ENCODE measurements at regions not wholly inside any gene's neighbourhood (a gene's known extent, or its start where the extent isn't known, plus 50 kb on each side); places are given as distances from the start of the nearest gene placed in this dataset.
A peak's percentile ranks its signal among the peaks of the same experiment; 100 is the strongest.

DNA sequence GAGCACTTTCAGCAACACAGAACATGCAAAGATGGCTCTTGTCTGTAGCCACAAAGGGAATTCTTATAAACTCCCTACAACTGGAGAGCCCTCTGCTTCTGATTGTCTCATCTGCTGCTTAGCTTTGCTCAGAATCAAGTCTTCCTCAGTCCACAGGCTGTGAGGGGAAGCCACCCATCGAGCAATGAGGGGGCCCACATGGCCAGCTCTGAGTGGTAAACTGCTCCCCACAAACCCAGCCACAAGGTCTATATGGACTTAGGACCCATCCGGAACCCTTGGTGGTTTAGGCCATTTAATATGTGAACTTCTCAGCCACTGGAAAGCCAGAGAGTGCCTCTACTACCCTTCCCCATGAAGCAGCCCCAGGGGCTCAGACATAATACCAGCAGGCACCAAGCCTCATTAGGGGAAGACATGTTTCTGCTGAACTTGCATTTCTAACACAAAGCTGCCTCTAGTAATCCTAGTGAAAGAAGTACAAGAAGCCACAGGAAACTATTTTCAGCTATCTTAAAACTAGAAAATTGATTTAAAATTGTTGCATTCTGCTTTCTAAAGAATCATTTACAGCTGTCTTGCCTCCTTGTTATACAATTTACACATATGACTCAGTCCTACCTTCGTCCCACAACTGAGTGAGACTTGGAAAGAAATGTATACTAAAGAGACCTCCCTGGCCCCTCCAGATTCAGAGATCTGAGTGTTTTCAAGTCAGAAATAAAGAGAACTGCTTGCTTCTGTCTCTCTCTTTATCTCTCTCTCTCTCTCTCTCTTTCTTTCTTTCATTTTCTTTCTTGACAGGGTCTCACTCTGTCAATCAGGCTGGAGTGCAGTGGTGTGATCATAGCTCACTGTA, 90.2 kb downstream of the ESM1 start:
- H3K9ac ChIP-seq (ENCODE audit: control insufficient read depth, extremely low read depth, insufficient read depth, low read length) = no peak overlapping the region
- TF ChIP-seq EZH2 (IDR thresholded peaks at IDR 0.05; ENCODE audit: low read length) = no peak
- TF ChIP-seq, protein P1, sequence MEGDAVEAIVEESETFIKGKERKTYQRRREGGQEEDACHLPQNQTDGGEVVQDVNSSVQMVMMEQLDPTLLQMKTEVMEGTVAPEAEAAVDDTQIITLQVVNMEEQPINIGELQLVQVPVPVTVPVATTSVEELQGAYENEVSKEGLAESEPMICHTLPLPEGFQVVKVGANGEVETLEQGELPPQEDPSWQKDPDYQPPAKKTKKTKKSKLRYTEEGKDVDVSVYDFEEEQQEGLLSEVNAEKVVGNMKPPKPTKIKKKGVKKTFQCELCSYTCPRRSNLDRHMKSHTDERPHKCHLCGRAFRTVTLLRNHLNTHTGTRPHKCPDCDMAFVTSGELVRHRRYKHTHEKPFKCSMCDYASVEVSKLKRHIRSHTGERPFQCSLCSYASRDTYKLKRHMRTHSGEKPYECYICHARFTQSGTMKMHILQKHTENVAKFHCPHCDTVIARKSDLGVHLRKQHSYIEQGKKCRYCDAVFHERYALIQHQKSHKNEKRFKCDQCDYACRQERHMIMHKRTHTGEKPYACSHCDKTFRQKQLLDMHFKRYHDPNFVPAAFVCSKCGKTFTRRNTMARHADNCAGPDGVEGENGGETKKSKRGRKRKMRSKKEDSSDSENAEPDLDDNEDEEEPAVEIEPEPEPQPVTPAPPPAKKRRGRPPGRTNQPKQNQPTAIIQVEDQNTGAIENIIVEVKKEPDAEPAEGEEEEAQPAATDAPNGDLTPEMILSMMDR (optimal IDR thresholded peaks at IDR 0.05 in 1 of 3, IDR thresholded peaks at IDR 0.05 in 1 of 3, conservative IDR thresholded peaks at IDR 0.05 in 1 of 3; ENCODE audit: extremely low read depth in 1 of 3, insufficient read depth in 2 of 3, low read length in 3 of 3) = no peak
- no peak overlapping the region for H2AFZ ChIP-seq (ENCODE audit: control insufficient read depth, low read length)
- H3K27me3 ChIP-seq (ENCODE audit: control insufficient read depth, extremely low read depth, insufficient read depth, low read length) = peaks cover 10% of the 10 kb centered on the region
- H3K9me1 ChIP-seq (ENCODE audit: control insufficient read depth, extremely low read depth, insufficient read depth, low read length) = no peaks in the 10 kb centered on the region
- peaks cover 2% of the 10 kb centered on the region for H3K4me1 ChIP-seq (ENCODE audit: control insufficient read depth, extremely low read depth, insufficient read depth, low read length)
- H3K27ac ChIP-seq (ENCODE audit: control insufficient read depth, insufficient read depth, low read length) = no peak overlapping the region
- H4K20me1 ChIP-seq (ENCODE audit: control insufficient read depth, extremely low read depth, insufficient read depth, low read length) = no peaks in the 10 kb centered on the region
- H3K4me3 ChIP-seq (ENCODE audit: control insufficient read depth in 2 of 3, extremely low read depth in 1 of 3, insufficient read depth in 2 of 3, low read depth in 1 of 3, low read length in 3 of 3) = no peak overlapping the region
- no peaks in the 10 kb centered on the region for H3K9me3 ChIP-seq (ENCODE audit: control insufficient read depth, low read depth, low read length)
- dilution Hi-C loops (cut with MboI; ENCODE audit: extremely low pct_ligation_motif_present, low sequenced_read_pairs) = no loop called here
- no peaks in the 10 kb centered on the region for H3K79me2 ChIP-seq (ENCODE audit: control insufficient read depth, insufficient read depth, low read length)
- no peak overlapping the region for H3K4me2 ChIP-seq (ENCODE audit: control insufficient read depth, extremely low read depth, insufficient read depth, low read depth, low read length)
- H3K36me3 ChIP-seq (ENCODE audit: control insufficient read depth in 2 of 2, extremely low read depth in 1 of 2, insufficient read depth in 2 of 2, low read length in 2 of 2) = no peaks in the 10 kb centered on the region
- DNase-seq (ENCODE audit: low read depth, low spot score) (no peak), FAIRE-seq (no peak)

DNA sequence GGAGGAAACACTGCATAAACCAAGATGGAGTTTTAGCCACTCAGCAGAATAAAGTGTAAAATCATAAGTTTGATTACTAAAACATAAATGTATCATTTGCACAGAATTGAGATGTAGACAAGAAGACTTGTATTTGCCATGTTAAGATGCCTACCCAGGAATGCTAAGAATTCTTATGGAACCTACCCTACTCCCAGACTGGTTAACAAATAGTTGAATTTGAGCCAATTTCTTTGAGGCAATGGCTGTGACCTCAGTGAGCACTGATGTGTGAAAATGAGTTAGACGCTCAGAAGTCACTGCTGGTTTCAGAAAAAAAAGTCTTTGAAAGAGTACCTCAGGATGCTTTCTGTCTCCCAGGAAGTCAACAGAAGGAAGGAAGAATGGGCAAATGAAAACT, 95.6 kb downstream of the ESM1 start:
- H3K4me2 ChIP-seq (ENCODE audit: control insufficient read depth, extremely low read depth, insufficient read depth, low read depth, low read length) = no peak overlapping the region
- H2AFZ ChIP-seq (ENCODE audit: control insufficient read depth, low read length) = no peak overlapping the region

More for the DNA sequence above, 95.6 kb downstream of the ESM1 start:
- TF ChIP-seq, protein P1 (optimal IDR thresholded peaks at IDR 0.05 in 1 of 3, IDR thresholded peaks at IDR 0.05 in 1 of 3, conservative IDR thresholded peaks at IDR 0.05 in 1 of 3; ENCODE audit: extremely low read depth in 1 of 3, insufficient read depth in 2 of 3, low read length in 3 of 3) = no peak
- no peak for TF ChIP-seq EZH2 (IDR thresholded peaks at IDR 0.05; ENCODE audit: low read length)
- peaks cover 13% of the 10 kb centered on the region for H3K4me1 ChIP-seq (ENCODE audit: control insufficient read depth, extremely low read depth, insufficient read depth, low read length)
- DNase-seq (ENCODE audit: low read depth, low spot score) (peak; percentile 66), FAIRE-seq (peak; percentile 88)
- H3K79me2 ChIP-seq (ENCODE audit: control insufficient read depth, insufficient read depth, low read length) = no peaks in the 10 kb centered on the region
- H3K27me3 ChIP-seq (ENCODE audit: control insufficient read depth, extremely low read depth, insufficient read depth, low read length) = peaks cover 1% of the 10 kb centered on the region
- H3K9me3 ChIP-seq (ENCODE audit: control insufficient read depth, low read depth, low read length) = no peaks in the 10 kb centered on the region
- dilution Hi-C loops (cut with MboI; ENCODE audit: extremely low pct_ligation_motif_present, low sequenced_read_pairs) = no loop called here
- no peak overlapping the region for H3K4me3 ChIP-seq (ENCODE audit: control insufficient read depth in 2 of 3, extremely low read depth in 1 of 3, insufficient read depth in 2 of 3, low read depth in 1 of 3, low read length in 3 of 3)
- H3K9ac ChIP-seq (ENCODE audit: control insufficient read depth, extremely low read depth, insufficient read depth, low read length) = no peak overlapping the region
- H3K36me3 ChIP-seq (ENCODE audit: control insufficient read depth in 2 of 2, extremely low read depth in 1 of 2, insufficient read depth in 2 of 2, low read length in 2 of 2) = no peaks in the 10 kb centered on the region
- H3K9me1 ChIP-seq (ENCODE audit: control insufficient read depth, extremely low read depth, insufficient read depth, low read length) = no peaks in the 10 kb centered on the region
- no peaks in the 10 kb centered on the region for H4K20me1 ChIP-seq (ENCODE audit: control insufficient read depth, extremely low read depth, insufficient read depth, low read length)
- no peak overlapping the region for H3K27ac ChIP-seq (ENCODE audit: control insufficient read depth, insufficient read depth, low read length)

Data from keratinocyte (primary cell).